GM18907 (cell line): ENCODE measurements at regions not wholly inside any gene's neighbourhood (a gene's known extent, or its start where the extent isn't known, plus 50 kb on each side); places are given as distances from the start of the nearest gene placed in this dataset.

ENCODE experiments used
- ATAC-seq: cut with Tn5 transposase; IDR thresholded peaks from one replicate; pipeline ENCODE4 v1.9.1; 2021; ENCODE audit warnings: mild to moderate bottlenecking, moderate library complexity; ENCODE audit not compliant: unreplicated experiment

DNA sequence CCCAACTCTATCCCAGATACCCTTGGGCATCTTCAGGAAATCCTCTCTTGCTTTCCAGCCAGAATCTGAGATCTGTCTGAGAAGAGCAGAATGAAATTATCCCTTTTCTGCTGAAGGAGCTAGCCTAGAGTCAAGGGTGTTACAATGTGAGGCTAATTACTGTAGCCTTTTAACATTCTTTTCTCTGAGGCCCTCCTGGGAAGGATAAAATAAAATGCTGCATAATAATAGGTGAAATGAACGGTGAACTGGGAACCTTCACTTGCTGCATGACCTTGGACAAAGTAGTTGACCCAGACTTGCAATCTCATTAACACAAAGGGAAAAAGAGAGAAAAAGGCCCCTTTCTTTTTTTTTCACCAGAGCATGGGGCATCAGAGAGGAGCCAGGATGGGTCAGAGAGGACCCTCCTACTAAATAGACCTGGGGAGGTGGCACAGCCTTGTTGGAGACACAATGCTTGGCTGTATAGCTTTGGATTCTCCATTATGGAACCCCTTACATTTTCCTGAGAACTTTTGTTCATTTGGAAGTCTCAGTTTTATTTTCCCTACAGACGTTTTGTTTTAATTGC lies 137.0 kb upstream of the LIPC start:
- ATAC-seq = no peak

DNA sequence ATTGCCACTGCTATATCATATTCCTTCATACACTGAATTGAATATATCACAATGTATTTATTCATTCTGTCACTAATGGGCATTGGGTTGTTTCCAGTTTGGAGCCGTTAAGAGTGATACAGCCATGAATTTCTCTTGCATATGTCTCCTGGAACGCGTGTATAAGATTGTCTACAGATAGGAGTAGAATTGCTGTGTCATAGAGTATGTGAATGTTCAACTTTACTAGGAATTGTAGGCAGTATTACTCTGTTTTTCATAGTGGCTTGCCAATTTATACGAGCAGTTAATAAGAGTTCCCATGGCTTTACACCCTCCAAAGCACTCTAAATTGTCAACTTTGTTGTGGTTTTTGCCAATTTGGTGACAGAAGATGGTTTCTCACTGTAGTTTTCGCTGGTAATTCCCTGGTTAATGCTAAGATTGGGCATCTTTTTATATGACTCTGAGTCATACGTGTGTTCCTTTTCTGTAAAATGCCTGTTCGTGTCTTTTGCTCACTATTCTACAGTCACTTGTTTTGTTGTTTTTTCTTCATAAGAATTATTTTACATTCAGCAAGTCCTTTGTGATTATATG lies 136.1 kb upstream of the LIPC start:
- no peak for ATAC-seq

GRCh38 chr15:58296276-58296675 lies 135.5 kb upstream of the LIPC start:
- no peak for ATAC-seq

GRCh38 chr15:58297639-58298038 lies 134.2 kb upstream of the LIPC start:
- ATAC-seq = no peak

DNA sequence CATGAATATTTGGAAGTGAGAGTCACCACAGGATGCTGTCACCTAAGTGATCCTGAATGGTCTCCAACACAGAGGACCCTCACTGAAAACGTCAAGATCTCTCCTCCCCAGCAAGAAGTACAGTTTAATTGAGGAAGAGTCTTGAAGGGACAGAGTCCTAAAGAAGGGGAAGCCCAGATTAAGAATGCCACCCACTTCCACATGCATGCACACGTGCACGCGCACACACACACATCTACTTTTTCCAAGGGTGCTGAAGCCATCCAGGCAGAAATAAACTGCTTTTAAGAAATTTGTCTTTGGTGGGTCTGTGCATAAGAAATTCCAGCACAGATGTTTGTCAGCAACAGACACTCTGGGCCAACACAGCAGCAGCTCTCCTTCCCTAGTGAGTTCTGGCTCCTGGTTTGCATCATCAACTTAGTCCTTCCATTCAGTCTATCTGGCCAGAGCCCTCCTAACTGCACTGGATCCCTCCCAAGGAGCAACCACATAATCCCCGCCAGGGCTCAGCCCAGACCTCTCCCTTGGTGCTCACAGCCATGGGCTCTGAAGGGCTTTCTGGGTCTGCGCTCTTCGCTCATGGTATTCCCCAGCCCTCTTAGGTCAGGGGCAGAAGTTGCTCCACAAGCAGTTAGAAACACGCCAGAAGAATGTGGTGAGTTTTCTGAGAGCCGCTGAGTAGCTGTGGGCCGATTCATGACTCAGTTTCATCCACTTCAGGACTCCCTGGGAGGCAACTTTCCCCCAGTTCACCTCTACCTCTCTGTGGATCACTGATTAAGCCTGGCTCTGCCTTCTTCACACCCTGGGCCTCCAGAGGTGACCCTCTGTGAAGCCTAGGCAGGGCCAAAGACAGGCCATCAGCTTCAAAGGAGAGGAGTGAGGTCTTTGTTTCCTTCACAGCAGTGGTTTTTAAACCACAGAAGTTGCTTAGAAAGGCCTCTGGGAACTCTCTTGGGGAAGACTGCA lies 132.6 kb upstream of the LIPC start:
- ATAC-seq = no peak

GRCh38 chr15:58302832-58303231 lies 129.0 kb upstream of the LIPC start:
- no peak for ATAC-seq

DNA sequence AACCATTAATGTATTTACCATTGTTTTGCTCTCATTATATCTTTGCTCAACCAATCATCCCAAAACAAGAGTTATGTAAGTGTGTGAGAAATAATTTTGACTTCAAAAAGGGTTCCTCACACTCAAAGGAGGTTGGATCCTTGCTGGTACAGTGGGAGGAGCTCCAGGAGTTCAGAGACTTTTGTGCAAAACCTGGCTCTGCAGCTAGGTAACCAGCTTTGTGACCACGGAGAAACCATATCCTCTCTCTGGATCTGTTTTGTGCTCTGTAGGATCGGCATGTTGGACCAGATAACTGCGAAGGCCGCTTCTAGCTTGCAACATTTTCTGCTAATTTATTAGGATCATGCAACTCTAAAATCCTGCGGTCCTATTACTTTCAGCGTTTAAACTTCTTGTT lies 128.6 kb upstream of the LIPC start:
- no peak for ATAC-seq

DNA sequence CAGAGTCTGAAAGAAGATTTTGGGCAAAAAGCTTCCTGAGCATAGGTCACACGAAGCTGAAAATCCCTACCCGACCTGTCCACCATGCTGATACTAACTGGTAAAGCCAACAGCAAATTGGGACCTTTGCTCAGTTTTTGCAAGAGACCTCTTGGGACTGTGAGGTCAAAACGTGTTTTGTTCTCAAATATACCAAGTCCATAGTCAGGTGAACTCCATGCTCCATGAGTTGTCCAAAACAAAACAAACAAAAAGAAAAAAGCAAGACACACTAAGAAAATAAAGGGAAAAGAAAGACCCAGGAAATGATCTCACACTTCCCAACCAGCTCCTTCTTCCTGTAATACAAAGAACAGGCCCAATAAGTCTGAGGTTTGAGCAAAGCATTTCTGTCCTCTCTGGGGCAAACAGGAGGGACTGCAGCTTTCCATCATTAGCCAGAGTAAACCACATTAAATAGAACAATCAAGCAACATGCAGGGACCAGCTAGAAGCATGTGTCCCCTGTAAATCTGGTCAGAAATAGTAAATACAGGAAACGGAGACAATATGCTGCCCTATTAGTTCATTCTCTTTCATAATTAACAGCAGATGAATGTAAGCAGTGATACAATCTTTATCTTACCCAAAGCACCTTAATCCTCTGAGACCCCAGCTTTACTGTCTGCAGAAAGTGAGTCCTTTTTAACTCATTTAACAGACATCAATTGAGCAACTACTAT lies 125.0 kb upstream of the LIPC start:
- no peak for ATAC-seq

- ATAC-seq = no peak
These were observed 124.4 kb upstream of the LIPC start for GRCh38 chr15:58307313-58307961.

DNA sequence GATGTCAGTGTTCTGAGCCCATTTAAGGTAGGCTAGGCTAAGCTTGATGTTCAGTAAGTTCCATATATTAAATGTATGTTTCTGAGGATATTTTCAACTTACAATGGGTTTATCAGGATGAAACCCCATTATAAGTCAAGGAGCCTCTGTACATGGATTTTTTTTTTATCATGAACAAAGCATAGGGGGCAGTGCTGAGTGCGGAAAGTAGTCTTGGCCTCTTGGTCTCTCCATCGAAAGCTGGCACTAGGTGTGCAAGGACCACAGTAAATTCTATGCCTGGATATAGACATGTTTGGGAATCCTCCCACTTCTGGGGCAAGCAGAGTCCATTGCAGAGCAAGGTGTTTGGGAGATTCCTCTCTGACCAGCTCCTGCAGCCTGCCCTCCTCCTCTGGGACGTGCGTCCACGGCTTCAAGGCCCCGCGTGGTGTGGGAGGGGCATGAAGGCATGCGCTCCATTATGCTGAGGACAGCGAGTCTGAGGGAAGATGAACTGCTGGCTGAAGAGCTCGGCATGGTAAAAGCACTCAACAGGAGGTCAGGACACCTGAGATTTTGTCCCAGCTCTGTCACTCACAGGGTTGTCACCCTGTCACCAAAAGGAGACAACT lies 122.9 kb upstream of the LIPC start:
- no peak for ATAC-seq

GRCh38 chr15:58309963-58310928 lies 121.5 kb upstream of the LIPC start:
- ATAC-seq = no peak

DNA sequence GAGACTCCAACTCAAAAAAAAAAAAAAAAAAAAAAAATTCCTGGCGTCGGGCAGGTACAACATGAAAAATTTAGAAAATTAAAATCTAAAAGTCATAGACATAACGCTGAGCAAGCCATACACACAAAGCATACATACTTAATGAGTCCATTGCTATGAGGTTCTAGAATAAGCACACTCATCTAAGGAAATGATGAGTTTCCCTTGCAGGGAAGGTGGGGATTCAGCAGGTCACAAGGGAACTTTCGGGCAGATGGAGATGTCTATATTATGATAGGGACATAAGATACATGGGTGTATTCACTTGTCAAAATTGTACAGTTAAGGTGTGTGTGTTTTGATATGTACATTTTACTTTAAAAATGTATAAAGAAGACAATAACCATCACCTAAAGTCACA lies 120.2 kb upstream of the LIPC start:
- ATAC-seq = no peak

GRCh38 chr15:58312031-58312430 lies 119.8 kb upstream of the LIPC start:
- ATAC-seq = no peak

- no peak for ATAC-seq
These were observed 118.5 kb upstream of the LIPC start for GRCh38 chr15:58313304-58313703.

- ATAC-seq = no peak
These were observed 117.8 kb upstream of the LIPC start for GRCh38 chr15:58313810-58314592.

GRCh38 chr15:58314593-58315216 lies 117.1 kb upstream of the LIPC start:
- no peak for ATAC-seq

GRCh38 chr15:58318517-58318916 lies 113.3 kb upstream of the LIPC start:
- ATAC-seq = no peak

- no peak for ATAC-seq
These were observed 110.8 kb upstream of the LIPC start for GRCh38 chr15:58321034-58321433.
